ENCODE measurements at regions not wholly inside any gene's neighbourhood (a gene's known extent, or its start where the extent isn't known, plus 50 kb on each side); places are given as distances from the start of the nearest gene placed in this dataset.

GRCh38 chr2:9772999-9773902 is 70.0 kb upstream of the TAF1B start:
- TF ChIP-seq, protein P1, sequence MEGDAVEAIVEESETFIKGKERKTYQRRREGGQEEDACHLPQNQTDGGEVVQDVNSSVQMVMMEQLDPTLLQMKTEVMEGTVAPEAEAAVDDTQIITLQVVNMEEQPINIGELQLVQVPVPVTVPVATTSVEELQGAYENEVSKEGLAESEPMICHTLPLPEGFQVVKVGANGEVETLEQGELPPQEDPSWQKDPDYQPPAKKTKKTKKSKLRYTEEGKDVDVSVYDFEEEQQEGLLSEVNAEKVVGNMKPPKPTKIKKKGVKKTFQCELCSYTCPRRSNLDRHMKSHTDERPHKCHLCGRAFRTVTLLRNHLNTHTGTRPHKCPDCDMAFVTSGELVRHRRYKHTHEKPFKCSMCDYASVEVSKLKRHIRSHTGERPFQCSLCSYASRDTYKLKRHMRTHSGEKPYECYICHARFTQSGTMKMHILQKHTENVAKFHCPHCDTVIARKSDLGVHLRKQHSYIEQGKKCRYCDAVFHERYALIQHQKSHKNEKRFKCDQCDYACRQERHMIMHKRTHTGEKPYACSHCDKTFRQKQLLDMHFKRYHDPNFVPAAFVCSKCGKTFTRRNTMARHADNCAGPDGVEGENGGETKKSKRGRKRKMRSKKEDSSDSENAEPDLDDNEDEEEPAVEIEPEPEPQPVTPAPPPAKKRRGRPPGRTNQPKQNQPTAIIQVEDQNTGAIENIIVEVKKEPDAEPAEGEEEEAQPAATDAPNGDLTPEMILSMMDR (IDR thresholded peaks at IDR 0.05; ENCODE audit: borderline replicate concordance, control extremely low read depth, extremely low read depth, insufficient read depth, missing control alignments): no peak
- DNase-seq (ENCODE audit: low spot score): no peak
- in situ Hi-C loops (cut with MboI; ENCODE audit: low sequenced_read_pairs, unreplicated experiment): no loop called here

- TF ChIP-seq, protein P1 (IDR thresholded peaks at IDR 0.05; ENCODE audit: borderline replicate concordance, control extremely low read depth, extremely low read depth, insufficient read depth, missing control alignments): no peak
- in situ Hi-C loops (cut with MboI; ENCODE audit: low sequenced_read_pairs, unreplicated experiment): no loop called here
- no peak for DNase-seq (ENCODE audit: low spot score)
These were observed 69.4 kb upstream of the TAF1B start for GRCh38 chr2:9773903-9774239.

DNA sequence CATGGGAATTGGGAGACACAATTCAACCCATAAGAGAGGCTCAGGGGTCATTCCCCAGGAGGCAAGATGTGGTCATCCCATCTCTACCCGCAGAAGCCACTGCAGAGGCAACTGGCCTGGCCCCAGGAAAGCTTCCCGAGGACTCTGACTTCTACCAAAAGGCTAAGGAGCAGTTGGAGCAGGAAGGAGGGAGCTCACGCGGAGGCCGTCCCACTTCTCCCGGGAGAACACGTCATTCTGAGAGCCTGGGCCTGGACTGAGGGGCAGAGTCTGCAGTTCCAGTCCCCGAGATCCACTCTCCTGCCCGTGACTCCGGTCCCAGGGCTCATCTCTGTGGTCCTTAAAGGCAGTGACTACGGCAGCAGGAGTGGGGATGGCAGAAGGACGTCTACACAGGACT is 69.0 kb upstream of the TAF1B start:
- in situ Hi-C loops (cut with MboI; ENCODE audit: low sequenced_read_pairs, unreplicated experiment): no loop called here
- DNase-seq (ENCODE audit: low spot score): no peak
- TF ChIP-seq, protein P1 (IDR thresholded peaks at IDR 0.05; ENCODE audit: borderline replicate concordance, control extremely low read depth, extremely low read depth, insufficient read depth, missing control alignments): no peak

GRCh38 chr2:9775351-9775750 is 67.9 kb upstream of the TAF1B start:
- in situ Hi-C loops (cut with MboI; ENCODE audit: low sequenced_read_pairs, unreplicated experiment): no loop called here
- no peak for DNase-seq (ENCODE audit: low spot score)
- TF ChIP-seq, protein P1 (IDR thresholded peaks at IDR 0.05; ENCODE audit: borderline replicate concordance, control extremely low read depth, extremely low read depth, insufficient read depth, missing control alignments): no peak

- no peak for DNase-seq (ENCODE audit: low spot score)
- TF ChIP-seq, protein P1 (IDR thresholded peaks at IDR 0.05; ENCODE audit: borderline replicate concordance, control extremely low read depth, extremely low read depth, insufficient read depth, missing control alignments): no peak
- in situ Hi-C loops (cut with MboI; ENCODE audit: low sequenced_read_pairs, unreplicated experiment): no loop called here
These were observed 67.1 kb upstream of the TAF1B start for GRCh38 chr2:9775999-9776712.

DNA sequence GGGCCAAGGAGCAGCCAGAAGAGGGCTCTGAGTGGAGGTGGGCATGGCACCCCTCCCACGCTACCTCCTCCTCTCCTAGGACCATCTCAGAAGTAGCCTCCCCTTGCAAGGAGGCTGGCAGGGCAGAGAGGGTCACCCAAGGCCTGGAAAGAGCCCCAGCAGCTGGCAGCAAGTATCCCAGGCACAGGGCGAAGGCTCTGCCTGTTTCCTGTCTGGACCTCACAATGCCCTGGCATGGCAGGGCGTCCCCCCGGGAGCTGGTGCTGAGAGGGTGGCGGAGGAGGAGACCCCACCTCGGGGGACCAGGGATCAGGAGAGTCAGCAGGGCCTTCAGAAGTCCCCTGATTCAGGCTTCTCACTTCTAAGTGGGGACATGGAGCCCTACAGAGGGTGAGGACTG is 66.2 kb upstream of the TAF1B start:
- in situ Hi-C loops (cut with MboI; ENCODE audit: low sequenced_read_pairs, unreplicated experiment): no loop called here
- TF ChIP-seq, protein P1 (IDR thresholded peaks at IDR 0.05; ENCODE audit: borderline replicate concordance, control extremely low read depth, extremely low read depth, insufficient read depth, missing control alignments): no peak
- DNase-seq (ENCODE audit: low spot score): no peak
